Inflammatory macrophage treated with lipopolysaccharide for 4 hours (primary cell): ENCODE measurements at regions not wholly inside any gene's neighbourhood (a gene's known extent, or its start where the extent isn't known, plus 50 kb on each side); places are given as distances from the start of the nearest gene placed in this dataset.

ENCODE experiments used
- DNase-seq: peaks from one replicate; pipeline ENCODE4 v3.0.0-alpha.2; 2020

DNA sequence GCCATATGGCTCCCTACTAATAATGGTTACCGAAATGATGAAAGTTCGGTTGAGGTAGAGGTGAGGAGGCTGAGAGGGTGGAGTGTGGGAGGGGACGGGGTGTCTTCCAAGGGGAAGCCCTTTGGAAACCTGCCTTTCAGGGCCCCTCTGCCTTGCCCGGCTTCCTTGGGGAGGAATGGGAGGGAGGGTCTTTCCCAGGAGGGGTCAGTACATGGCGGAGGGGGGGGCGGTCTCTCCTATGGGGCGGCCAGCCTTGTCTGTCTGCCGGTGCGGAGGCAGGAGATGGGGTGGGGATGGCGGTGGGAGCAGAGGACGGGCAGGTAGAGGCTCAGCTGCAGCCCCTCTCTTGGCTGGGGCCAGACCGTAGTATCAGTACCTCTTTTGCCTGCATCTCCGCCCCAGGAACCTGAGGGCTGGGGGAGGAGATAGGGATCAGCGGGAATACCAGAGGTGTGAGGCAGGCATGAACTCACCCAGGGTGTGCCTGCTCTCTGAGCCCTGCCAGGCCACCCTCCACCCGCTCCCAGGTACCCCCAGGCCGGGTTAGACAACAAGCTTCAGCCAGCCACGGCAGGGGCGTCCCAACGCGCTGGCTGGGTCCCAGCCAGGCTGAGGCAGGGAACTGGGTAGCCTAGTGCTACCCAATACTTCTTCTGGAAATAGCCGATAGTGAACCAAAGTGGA is 79.4 kb upstream of the POU3F1 start:
- no peak for DNase-seq

DNA sequence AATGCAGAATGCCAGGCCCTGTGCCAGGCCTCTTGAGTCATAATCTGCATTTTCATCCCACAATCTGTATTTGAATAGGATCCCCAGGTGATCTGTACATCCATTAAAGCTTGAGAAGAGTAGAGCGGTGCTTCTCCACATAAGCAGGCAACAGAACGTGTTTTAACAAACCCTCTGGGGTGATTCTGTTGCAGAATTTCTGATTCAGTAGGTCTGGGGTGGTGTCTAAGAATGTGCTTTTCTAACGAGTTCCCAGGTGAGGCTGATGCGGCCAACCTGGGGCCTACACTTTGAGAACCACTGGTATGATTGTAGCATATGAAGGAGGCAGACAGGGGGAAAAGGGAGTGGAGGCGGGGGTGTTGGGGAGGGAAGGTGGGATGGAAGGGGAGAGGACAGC is 78.4 kb upstream of the POU3F1 start:
- DNase-seq: no peak

DNA sequence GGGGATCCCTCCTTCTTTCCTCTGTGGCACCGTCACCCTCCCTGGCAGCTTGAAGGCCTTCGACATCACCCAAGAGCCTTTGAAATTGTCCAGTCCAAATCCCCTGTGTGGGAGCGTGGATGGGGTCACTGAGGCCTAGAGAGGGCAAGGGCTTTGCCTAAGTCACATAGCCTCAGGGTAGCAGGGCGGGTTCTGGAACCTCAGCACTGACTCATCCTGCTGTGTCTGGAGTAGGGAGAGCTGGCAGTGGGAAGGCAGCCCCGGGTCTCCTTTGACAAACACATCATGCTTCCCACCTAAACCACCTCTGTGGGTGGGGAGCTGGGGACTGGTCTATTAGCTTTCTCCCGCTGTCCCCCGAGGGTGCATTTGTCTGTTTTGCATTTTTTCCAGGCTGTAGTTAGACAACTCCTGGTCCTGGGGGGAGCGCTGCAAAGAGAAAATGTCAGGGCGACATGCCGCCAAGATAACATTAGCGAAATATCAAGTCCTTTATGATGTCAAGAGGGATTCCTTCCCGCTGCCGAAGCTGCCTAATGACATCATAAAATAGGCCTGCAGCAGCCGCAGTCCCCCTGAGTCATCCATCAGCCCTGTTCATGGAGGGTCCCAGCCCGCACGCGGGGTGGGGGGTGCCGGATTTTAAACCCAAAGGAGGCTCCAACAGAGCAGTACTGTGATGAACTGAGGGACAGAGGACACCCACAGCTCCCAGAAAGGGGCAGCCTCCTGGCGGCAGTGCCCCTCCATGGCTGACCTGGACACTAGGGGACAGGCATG is 77.0 kb upstream of the POU3F1 start:
- no peak for DNase-seq

DNA sequence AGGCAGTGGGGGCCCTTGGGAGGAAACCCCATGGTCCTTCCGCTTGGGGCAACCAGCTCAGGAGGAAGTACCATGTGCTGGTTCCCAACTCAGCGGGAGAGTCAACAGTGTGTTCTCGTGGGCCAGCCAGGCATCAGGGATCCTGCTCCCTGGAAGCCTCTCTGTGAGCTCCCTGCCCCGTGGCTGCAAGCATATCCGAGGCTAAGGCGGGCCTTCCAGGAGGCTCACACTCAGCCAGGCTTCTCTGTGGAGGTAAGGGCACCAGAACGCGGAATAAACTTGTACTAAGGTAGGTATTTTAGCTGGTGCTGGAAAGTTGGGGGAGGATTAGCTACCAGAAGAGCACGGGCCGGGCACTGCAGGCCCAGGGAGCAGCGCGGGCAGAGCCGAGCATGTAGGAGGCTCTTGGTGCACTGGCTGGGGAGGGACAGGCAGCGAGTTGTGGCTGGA is 74.7 kb upstream of the POU3F1 start:
- DNase-seq: no peak

DNA sequence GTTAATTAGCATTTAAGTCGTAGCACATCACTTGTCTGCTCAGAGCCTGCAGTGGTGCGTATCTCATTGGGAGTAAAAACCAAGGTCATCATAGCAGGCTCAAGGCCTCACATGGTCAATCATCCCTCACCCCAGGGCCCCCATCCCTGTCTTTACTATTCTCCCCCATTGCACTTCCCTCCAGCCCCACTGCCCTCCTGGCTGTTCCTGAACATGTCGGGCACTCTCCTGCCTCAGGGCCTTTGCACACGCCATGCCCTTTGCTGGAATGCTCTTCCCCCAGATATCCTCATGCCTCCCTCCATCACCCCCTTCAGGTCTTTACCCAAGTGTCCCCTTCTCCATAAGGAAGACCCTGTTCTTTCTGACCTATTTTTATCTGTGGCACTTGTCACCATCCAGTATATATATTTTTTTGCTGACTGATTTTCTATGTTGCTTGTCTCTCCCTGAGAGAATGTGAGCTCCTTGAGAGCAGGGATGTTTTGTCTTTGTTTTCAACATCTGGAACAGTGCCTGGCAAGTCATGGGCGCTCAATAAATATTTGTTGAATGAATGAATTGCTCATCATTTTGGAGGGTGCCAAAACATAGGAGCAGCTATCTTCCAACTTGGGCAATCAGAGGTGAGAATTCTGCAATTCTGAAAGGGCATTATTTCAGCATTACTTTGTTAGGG is 74.1 kb upstream of the POU3F1 start:
- DNase-seq: no peak

DNA sequence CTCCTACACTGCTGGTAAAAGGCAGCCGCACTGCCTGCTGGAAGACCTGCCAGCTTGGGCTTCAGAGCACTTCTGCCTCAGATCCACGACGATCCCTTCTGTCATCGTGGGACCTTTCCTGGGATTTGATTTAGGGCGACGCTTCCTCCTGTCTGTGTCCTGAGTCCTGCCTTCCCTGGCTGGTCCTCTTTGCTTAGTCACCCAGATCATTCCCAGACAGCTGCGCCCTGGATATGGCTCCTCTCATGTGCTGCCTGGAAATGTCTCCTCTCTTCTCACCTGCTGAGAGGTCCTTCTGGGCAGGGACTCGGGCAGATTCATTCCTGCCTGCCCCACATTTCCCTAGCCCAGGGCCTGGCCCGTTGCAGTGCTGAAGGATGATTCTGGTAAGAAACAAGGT is 72.4 kb upstream of the POU3F1 start:
- no peak for DNase-seq

DNA sequence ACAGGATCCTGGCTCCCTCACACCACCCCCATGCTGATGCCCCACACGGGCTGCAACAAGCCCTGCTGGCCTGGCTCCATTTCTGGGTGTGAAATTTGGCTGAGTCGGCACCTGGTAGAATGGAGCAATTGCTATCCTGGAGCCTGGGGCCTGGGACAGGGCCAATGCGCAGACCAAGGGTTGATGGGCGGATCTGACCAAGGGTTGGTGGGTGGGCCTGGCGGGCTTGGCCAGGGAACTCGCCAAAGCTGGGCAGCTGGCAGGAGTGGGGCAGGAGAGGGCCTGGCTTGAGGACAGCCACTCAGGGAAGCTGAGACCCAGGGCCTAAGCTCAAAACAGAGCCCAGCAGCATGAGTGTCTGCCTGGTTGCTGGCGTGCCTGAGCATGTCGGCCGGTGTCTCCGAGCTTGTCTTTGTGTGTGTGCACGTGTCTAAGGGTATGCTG is 70.9 kb upstream of the POU3F1 start:
- no peak for DNase-seq

DNA sequence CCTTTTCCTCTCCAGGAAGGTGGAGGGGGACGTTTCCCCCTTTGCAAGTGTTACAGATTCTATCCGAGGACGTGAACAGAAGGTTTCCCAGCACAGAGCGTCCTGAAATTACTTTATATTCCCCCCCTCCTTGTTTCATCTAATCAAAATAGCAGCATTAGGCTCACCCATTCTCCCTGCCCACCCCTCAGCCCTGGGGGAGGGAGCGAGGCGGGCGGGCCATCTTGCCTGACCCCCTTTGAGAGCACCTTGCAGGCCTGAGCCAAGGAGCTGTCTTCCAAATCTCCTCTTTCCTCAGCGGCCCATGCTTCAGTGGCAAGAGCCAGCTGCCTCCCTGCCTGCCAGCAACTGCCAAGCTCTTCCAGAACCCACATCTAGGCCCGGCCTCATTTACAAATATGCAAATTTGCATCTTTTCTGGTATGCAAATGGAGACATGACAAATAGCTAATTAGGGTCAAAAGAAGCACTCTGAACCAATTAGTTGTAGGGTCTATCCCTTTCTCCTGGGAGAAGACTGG is 69.1 kb upstream of the POU3F1 start:
- DNase-seq: no peak

DNA sequence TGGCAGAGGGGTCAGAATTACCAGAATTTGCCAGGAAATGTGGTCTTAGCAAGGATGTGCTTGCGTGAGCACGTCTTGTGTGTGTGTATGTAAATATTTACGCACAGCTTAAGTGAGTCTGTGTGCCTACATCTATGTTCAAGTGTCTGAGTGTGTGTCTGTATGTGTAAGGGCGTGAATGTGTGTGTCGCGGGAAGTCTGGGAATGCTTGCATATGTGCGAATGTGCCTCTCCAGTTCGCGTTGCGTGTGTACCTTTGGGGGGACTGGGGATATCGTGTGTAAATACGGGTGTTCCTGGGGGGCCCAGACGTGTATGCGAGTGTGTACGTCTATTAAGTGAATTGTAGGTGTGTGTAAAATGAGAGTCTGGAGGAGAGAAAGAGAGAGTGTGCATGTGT is 68.6 kb upstream of the POU3F1 start:
- no peak for DNase-seq

DNA sequence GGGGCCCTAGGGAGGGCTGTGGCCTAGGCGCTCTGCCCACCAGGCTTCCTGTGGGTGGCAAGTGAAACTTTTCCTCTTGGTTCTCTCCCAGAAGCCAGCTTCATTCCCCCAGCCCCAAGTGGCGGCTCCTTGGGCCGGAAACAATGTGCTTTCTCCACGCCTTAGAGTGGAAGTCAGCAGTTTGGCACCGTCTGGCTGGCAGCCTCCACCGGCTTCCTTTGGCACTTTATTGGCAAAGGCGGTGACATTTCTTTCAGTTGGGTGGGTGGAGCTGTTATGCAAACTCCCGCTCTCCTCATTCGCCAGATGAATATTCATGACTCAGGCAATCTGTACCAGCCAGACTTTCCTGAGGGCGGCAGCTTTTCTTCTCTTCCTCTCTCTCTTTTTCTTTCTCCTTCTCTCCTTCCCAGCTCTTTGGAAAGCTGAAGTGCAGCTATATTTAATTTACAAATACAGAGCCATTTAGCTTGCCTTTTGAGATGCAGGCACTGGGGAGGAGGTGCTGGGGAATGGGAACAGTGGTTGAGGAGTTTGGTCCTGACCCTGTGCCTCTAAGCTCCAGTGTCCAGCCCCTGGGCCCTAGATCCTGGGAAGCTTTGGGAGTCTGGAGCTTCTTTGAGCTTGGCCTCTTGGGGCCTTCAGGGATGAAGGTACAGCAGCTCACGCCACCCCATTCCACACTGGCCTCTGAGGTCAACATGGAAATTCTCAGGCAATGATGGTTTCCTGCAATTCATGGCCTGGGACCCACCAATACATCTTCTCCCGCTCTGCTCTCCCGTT is 67.8 kb upstream of the POU3F1 start:
- no peak for DNase-seq

DNA sequence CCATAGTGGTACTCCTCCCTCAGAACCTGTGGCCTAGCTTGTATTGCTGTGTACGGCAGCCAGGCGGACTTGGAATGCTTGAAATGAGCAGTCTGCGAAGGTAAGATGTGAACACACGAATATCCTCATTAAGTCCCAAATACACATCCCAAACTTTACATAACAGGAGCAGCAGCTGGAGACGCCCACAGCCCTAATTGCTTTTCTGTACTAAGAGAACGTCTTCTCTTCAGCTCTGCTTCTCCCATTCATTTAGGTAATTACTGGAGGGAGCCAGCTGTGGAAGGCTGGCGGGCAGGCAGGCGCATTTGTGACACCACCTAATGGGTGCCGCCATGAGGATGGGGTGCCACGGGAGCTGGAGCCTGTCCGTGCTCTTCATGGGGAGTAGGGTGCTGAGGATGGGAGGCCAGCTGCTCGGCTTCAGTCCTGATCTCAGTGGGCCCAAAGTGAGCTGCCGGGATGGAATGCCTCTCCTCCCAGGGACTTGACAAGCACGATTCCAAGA is 66.6 kb upstream of the POU3F1 start:
- DNase-seq: no peak

DNA sequence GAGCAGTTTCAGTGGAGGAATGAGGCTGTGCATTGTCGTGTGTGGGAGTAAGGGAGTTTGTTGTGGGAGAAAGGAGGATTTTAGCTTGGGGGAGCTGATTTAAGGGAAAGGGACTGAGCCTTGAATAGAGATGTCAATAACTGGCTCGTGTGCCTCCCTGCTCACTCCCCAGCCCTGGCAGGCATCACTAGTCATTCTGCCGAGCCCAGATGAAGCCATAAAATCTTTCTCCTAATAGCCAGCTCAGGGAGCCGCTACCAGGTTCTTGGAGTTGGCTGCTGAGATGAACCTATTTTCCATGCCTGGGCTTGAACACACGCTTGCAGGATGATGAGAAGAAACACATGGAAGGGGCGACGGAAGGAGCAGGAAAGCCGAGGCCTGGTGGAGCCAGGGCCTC is 65.0 kb upstream of the POU3F1 start:
- no peak for DNase-seq

DNA sequence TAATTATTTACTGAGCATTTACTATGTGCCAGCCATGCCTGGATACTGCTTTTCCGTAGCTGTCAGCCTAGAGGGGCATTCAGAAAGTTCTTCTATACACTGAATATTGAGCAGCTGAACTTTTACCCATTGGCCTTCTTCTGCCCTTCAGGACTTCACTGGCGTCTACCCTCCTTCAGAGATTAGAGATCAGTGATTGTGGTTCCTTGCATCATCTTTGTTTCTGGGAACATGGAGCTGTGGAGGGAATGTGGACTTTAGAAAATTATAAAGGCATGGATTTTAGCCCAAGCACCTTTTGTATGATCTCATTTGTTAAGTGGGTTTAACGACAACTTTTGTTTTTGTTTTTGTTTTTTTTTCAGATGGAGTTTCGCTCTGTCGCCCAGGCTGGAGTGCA is 58.7 kb upstream of the POU3F1 start:
- no peak for DNase-seq

DNA sequence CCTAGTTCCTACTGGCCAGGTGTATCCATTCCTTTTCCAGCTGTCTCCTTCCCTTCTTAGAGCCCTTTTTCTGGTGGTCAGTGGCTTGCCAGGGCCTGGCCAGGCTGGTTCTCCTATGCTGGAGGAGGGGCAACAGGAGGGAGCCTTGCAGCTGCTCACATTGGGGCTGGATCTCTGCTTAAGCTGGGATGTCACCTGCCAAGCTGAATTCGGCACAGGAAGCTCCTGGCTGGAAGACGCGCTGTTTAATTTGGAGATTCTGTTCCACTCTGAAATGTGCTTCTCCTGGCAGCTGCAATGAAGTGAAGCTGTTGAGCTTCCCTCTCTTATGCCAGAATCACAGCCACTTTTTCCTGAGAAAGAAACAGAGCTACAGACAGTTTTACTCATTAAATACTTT is 56.0 kb upstream of the POU3F1 start:
- DNase-seq: no peak

DNA sequence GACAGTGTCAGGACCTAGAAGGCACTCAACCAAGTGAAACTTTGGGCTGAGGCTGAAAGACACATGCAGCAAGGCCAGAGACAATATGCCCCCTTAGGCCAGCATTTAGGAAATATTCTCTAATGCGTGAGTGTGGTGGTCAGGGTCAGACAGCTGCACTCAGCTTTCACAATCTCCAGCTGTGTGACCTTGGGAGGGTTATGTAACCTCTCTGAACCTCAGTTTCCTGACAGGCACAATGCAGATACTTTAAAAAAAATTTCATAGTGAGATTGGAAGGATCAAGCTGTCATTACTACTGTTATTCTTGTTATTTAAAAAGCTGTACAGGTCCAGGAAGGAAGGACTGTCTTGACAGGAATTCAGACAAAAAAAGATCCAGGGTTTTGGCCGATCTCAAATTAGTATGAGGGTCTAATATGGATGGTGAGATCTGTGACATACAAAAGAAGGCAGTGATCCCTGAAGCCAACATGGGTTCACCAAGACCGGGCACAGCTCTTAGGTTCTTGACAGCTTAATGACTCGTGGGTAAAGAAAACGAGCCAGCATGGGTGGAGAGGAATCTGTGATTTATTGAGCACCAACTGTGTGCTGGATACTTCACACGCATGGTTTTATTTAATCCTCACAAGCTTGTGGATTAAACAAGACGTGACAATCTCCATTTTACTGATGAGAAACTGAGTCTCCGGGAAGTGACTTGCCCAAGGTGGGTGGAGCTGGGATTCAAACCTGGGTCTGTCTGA is 54.6 kb upstream of the POU3F1 start:
- DNase-seq: no peak

DNA sequence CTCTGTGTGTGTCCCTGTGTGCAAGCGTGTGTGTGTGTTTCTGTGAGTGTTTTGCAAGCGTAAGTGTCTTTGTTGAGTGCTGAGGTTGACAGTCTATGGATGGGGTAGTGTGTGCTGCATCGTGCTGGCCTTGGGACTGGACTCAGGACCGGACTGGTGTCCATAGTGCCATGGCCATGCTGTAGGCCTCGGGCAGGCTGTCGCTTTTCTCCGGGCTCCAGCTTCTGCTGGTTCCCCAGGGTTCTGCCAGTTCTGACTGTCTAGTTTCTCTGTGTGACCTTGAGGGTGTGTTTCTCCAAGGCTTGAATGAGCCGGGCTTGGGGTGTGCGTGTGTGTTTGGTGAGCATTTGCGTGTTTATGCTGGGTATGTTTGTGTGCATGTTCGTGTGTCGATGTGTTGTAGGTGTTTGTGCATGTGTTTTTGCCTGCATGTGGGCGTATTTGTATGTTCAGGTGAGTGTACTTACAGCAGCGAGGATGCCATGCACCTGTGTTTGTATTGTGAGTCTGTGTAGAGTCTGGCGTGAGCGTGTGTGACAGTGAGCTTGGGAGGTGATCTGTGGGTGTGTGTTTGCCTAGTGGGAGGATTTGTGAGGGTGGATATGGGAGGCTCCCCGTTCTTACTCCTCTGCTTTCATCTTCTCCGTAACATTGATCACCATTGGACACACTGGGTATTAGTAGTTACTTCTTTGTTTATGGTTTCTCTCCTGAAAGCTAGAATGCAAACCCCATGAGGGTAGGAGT is 51.7 kb upstream of the POU3F1 start:
- DNase-seq: no peak

DNA sequence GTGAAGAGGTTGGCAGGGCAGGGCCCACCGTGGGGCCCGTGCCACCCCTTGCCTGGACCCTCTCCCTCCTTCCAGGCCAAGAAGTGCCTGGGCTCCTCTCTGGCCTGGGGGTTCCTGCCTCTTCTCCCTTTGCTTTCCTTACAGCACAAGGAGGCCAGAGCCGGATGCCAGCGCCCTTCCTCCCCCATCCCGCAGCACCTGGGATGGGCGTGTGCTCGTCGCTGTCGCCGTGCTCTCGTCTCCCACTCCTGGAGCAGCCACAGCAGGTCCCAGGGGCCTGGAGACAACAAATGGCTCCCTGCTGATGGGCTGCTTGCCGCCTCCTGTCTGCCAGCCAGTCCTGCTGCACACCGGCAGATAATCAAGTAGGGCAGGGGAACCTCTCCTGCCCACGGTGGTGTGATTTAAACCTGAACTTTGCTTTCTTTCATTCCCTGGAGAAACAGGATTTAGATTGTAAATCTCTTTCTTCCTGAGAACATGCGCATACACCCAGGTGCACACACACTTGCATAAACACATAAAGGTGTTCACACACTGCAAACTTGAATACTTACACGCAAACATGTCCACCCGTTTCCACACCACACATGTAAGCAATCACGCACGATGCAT is 50.8 kb upstream of the POU3F1 start:
- DNase-seq: no peak
